ENCODE measurements at regions not wholly inside any gene's neighbourhood (a gene's known extent, or its start where the extent isn't known, plus 50 kb on each side); places are given as distances from the start of the nearest gene placed in this dataset.

DNA sequence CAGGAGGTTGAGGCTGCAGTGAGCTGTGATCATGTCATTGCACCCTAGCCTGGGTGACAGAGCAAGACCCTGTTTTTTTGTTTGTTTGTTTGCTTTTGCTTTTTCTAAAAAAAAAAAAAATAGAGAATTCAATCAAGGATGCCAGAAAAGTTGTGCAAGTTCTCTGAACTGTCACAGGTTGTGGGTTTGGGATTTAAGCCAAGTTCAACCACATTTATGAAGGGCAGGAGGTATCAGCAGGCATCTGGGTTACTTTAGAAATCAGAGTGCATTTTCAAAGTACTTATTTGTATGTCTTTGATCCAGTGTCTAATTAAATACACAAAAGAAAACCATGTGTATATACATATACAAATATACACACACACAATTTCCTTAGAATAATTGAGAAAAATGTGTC, 151.2 kb upstream of the MINDY3 start:
- TF ChIP-seq BCL11A (IDR thresholded peaks at IDR 0.05; ENCODE audit: low read depth in 2 of 2, low read length in 2 of 2) (no peak), CHD2 (IDR thresholded peaks at IDR 0.05; ENCODE audit: low read length) (no peak), TAF1 (IDR thresholded peaks at IDR 0.05; ENCODE audit: low read depth, low read length) (no peak), CREB1 (IDR thresholded peaks at IDR 0.05) (no peak)
- TF ChIP-seq, protein P1, sequence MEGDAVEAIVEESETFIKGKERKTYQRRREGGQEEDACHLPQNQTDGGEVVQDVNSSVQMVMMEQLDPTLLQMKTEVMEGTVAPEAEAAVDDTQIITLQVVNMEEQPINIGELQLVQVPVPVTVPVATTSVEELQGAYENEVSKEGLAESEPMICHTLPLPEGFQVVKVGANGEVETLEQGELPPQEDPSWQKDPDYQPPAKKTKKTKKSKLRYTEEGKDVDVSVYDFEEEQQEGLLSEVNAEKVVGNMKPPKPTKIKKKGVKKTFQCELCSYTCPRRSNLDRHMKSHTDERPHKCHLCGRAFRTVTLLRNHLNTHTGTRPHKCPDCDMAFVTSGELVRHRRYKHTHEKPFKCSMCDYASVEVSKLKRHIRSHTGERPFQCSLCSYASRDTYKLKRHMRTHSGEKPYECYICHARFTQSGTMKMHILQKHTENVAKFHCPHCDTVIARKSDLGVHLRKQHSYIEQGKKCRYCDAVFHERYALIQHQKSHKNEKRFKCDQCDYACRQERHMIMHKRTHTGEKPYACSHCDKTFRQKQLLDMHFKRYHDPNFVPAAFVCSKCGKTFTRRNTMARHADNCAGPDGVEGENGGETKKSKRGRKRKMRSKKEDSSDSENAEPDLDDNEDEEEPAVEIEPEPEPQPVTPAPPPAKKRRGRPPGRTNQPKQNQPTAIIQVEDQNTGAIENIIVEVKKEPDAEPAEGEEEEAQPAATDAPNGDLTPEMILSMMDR (IDR thresholded peaks at IDR 0.05; ENCODE audit: control extremely low read depth in 1 of 3, insufficient read depth in 1 of 3, low read depth in 1 of 3, low read length in 3 of 3), result no peak
